ENCODE measurements at regions not wholly inside any gene's neighbourhood (a gene's known extent, or its start where the extent isn't known, plus 50 kb on each side); places are given as distances from the start of the nearest gene placed in this dataset.

DNA sequence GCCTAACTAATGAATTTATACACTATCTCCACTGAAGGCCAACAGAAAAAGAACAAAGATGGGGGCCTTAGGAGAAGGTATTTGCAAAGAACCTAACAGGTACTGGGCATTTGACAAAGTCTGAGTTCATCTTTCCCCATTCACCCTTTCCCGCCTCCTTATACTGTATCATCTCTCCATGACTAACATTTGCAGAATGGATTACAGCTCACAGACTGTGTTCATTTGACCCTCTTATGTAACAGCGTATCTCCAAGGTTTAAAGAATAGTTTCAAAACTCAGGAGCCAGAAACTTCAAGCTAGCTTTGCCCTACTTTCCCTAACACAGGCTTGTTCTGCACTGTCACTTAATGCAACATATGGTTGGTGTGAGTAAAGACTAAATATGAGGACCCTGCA lies 238.7 kb upstream of the CELF2 start:
- Histone ChIP-seq H3K36me3 (ENCODE audit: control insufficient read depth in 2 of 2, insufficient read depth in 2 of 2, low read length in 1 of 2) (no peaks in the 10 kb centered on the region), H3K4me3 (no peak overlapping the region), H3K9ac (ENCODE audit: control insufficient read depth, insufficient read depth, low read length) (no peak overlapping the region), H2AFZ (ENCODE audit: control insufficient read depth, low read depth, low read length) (no peak overlapping the region), H3K79me2 (ENCODE audit: control insufficient read depth, insufficient read depth, low read length) (no peaks in the 10 kb centered on the region), H3K27me3 (replicated peaks in 1 of 2; ENCODE audit: control insufficient read depth in 2 of 2, insufficient read depth in 2 of 2, low read length in 1 of 2) (no peaks in the 10 kb centered on the region), H3K27ac (ENCODE audit: control insufficient read depth, insufficient read depth) (no peak overlapping the region), H3K4me2 (ENCODE audit: control insufficient read depth, insufficient read depth) (no peak overlapping the region), H4K20me1 (ENCODE audit: control insufficient read depth, insufficient read depth) (no peaks in the 10 kb centered on the region), H3K4me1 (ENCODE audit: control insufficient read depth, insufficient read depth, low read length) (no peaks in the 10 kb centered on the region), H3K9me3 (replicated peaks; ENCODE audit: control insufficient read depth, insufficient read depth, low read length) (no peaks in the 10 kb centered on the region)
- BruUV-seq (replicated peaks) = no TSS peak
- in situ Hi-C loops (cut with MboI) (no loop called here), intact Hi-C loops (cut with micrococcal nuclease; ENCODE audit: unreplicated experiment) (no loop called here)
- DNase-seq (ENCODE audit: low read depth, low spot score) = no peak
- no peak for ATAC-seq
- 4% methylated on average over 2 of the region's 2 CpGs for WGBS (ENCODE audit: insufficient coverage, insufficient replicate concordance, low lambda C conversion rate, missing lambda C conversion rate)
- ChIA-PET POLR2A (no interaction called here), CTCF (no interaction called here), RAD21 (ENCODE audit: unreplicated experiment) (no interaction called here), SMC1A (ENCODE audit: uncharacterized antibody, unreplicated experiment) (no interaction called here)
- no peak for FAIRE-seq
- TF ChIP-seq, protein P1, sequence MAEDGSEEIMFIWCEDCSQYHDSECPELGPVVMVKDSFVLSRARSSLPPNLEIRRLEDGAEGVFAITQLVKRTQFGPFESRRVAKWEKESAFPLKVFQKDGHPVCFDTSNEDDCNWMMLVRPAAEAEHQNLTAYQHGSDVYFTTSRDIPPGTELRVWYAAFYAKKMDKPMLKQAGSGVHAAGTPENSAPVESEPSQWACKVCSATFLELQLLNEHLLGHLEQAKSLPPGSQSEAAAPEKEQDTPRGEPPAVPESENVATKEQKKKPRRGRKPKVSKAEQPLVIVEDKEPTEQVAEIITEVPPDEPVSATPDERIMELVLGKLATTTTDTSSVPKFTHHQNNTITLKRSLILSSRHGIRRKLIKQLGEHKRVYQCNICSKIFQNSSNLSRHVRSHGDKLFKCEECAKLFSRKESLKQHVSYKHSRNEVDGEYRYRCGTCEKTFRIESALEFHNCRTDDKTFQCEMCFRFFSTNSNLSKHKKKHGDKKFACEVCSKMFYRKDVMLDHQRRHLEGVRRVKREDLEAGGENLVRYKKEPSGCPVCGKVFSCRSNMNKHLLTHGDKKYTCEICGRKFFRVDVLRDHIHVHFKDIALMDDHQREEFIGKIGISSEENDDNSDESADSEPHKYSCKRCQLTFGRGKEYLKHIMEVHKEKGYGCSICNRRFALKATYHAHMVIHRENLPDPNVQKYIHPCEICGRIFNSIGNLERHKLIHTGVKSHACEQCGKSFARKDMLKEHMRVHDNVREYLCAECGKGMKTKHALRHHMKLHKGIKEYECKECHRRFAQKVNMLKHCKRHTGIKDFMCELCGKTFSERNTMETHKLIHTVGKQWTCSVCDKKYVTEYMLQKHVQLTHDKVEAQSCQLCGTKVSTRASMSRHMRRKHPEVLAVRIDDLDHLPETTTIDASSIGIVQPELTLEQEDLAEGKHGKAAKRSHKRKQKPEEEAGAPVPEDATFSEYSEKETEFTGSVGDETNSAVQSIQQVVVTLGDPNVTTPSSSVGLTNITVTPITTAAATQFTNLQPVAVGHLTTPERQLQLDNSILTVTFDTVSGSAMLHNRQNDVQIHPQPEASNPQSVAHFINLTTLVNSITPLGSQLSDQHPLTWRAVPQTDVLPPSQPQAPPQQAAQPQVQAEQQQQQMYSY (CRISPR knock-in tag; IDR thresholded peaks at IDR 0.05) = no peak
- TF ChIP-seq, protein P2, sequence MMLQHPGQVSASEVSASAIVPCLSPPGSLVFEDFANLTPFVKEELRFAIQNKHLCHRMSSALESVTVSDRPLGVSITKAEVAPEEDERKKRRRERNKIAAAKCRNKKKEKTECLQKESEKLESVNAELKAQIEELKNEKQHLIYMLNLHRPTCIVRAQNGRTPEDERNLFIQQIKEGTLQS (IDR thresholded peaks at IDR 0.05; ENCODE audit: borderline replicate concordance, extremely low read depth, low read depth, low read length) = no peak
- TF ChIP-seq KAT2A (conservative IDR thresholded peaks at IDR 0.05; ENCODE audit: control insufficient read depth, low read depth, low read length) (no peak), PML (IDR thresholded peaks at IDR 0.05; ENCODE audit: low read length) (no peak), TCF3 (IDR thresholded peaks at IDR 0.05; ENCODE audit: borderline replicate concordance, insufficient read depth, low read depth, low read length) (no peak), FOXK2 (IDR thresholded peaks at IDR 0.05) (no peak), IKZF1 (conservative IDR thresholded peaks at IDR 0.05) (no peak), SREBF2 (IDR thresholded peaks at IDR 0.05; ENCODE audit: low read length) (no peak), RBBP5 (conservative IDR thresholded peaks at IDR 0.05) (no peak), HDAC2 (IDR thresholded peaks at IDR 0.05) (no peak), CREM (IDR thresholded peaks at IDR 0.05; ENCODE audit: low read depth) (no peak), MYC (IDR thresholded peaks at IDR 0.05; ENCODE audit: insufficient read depth, insufficient read length, insufficient replicate concordance, low read length, severe bottlenecking) (no peak), HDGF (IDR thresholded peaks at IDR 0.05) (no peak), LARP7 (IDR thresholded peaks at IDR 0.05) (no peak)
- TF ChIP-seq, protein P3, sequence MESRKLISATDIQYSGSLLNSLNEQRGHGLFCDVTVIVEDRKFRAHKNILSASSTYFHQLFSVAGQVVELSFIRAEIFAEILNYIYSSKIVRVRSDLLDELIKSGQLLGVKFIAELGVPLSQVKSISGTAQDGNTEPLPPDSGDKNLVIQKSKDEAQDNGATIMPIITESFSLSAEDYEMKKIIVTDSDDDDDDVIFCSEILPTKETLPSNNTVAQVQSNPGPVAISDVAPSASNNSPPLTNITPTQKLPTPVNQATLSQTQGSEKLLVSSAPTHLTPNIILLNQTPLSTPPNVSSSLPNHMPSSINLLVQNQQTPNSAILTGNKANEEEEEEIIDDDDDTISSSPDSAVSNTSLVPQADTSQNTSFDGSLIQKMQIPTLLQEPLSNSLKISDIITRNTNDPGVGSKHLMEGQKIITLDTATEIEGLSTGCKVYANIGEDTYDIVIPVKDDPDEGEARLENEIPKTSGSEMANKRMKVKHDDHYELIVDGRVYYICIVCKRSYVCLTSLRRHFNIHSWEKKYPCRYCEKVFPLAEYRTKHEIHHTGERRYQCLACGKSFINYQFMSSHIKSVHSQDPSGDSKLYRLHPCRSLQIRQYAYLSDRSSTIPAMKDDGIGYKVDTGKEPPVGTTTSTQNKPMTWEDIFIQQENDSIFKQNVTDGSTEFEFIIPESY (IDR thresholded peaks at IDR 0.05) = no peak
- TF ChIP-seq, protein P4, sequence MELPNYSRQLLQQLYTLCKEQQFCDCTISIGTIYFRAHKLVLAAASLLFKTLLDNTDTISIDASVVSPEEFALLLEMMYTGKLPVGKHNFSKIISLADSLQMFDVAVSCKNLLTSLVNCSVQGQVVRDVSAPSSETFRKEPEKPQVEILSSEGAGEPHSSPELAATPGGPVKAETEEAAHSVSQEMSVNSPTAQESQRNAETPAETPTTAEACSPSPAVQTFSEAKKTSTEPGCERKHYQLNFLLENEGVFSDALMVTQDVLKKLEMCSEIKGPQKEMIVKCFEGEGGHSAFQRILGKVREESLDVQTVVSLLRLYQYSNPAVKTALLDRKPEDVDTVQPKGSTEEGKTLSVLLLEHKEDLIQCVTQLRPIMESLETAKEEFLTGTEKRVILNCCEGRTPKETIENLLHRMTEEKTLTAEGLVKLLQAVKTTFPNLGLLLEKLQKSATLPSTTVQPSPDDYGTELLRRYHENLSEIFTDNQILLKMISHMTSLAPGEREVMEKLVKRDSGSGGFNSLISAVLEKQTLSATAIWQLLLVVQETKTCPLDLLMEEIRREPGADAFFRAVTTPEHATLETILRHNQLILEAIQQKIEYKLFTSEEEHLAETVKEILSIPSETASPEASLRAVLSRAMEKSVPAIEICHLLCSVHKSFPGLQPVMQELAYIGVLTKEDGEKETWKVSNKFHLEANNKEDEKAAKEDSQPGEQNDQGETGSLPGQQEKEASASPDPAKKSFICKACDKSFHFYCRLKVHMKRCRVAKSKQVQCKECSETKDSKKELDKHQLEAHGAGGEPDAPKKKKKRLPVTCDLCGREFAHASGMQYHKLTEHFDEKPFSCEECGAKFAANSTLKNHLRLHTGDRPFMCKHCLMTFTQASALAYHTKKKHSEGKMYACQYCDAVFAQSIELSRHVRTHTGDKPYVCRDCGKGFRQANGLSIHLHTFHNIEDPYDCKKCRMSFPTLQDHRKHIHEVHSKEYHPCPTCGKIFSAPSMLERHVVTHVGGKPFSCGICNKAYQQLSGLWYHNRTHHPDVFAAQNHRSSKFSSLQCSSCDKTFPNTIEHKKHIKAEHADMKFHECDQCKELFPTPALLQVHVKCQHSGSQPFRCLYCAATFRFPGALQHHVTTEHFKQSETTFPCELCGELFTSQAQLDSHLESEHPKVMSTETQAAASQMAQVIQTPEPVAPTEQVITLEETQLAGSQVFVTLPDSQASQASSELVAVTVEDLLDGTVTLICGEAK (IDR thresholded peaks at IDR 0.05; ENCODE audit: borderline replicate concordance) = no peak
- TF ChIP-seq, protein P5, sequence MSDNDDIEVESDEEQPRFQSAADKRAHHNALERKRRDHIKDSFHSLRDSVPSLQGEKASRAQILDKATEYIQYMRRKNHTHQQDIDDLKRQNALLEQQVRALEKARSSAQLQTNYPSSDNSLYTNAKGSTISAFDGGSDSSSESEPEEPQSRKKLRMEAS (IDR thresholded peaks at IDR 0.05; ENCODE audit: low read depth, low read length) = no peak
